ENCODE measurements at regions not wholly inside any gene's neighbourhood (a gene's known extent, or its start where the extent isn't known, plus 50 kb on each side); places are given as distances from the start of the nearest gene placed in this dataset.

DNA sequence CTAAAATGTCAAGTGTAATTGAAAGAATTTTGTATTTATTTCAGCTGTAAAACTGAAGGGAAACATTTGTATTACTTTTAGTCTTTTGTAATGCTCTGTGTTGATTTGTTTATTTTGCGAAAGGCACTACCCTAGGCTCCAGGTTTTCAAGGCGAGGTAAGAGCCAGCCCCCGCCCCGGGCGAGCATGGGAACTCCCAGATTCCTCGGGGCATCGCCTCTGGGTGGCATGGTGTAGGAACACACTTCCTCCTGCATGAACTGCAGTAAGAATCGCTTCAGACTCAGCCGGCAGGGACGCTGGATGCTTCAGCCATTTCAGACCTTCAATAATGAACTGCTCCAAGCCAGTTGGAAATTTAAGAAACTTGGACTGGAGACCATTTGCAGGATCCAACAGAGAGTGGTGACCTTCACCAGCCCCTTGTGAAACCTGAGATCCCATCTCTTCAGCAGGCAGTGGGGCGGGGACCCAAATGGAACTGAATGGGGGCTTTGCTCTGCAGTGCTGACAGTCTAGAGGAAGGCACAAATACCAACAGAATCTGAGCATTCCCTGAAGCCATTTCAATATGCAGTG, 544.3 kb upstream of the MGMT start:
- TF ChIP-seq, protein P1, sequence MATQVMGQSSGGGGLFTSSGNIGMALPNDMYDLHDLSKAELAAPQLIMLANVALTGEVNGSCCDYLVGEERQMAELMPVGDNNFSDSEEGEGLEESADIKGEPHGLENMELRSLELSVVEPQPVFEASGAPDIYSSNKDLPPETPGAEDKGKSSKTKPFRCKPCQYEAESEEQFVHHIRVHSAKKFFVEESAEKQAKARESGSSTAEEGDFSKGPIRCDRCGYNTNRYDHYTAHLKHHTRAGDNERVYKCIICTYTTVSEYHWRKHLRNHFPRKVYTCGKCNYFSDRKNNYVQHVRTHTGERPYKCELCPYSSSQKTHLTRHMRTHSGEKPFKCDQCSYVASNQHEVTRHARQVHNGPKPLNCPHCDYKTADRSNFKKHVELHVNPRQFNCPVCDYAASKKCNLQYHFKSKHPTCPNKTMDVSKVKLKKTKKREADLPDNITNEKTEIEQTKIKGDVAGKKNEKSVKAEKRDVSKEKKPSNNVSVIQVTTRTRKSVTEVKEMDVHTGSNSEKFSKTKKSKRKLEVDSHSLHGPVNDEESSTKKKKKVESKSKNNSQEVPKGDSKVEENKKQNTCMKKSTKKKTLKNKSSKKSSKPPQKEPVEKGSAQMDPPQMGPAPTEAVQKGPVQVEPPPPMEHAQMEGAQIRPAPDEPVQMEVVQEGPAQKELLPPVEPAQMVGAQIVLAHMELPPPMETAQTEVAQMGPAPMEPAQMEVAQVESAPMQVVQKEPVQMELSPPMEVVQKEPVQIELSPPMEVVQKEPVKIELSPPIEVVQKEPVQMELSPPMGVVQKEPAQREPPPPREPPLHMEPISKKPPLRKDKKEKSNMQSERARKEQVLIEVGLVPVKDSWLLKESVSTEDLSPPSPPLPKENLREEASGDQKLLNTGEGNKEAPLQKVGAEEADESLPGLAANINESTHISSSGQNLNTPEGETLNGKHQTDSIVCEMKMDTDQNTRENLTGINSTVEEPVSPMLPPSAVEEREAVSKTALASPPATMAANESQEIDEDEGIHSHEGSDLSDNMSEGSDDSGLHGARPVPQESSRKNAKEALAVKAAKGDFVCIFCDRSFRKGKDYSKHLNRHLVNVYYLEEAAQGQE (IDR thresholded peaks at IDR 0.05; ENCODE audit: insufficient read depth in 1 of 2, low read depth in 2 of 2, low read length in 2 of 2), result no peak
- TF ChIP-seq SIN3A (IDR thresholded peaks at IDR 0.05; ENCODE audit: borderline replicate concordance, insufficient read depth, low read length) (no peak), FOXP2 (optimal IDR thresholded peaks at IDR 0.05; ENCODE audit: borderline replicate concordance, extremely low read depth, extremely low read length, insufficient read depth) (no peak), POLR2AphosphoS5 (IDR thresholded peaks at IDR 0.05; ENCODE audit: low read depth, low read length) (no peak), TAF1 (IDR thresholded peaks at IDR 0.05; ENCODE audit: borderline replicate concordance, insufficient read depth, low read length) (no peak)

DNA sequence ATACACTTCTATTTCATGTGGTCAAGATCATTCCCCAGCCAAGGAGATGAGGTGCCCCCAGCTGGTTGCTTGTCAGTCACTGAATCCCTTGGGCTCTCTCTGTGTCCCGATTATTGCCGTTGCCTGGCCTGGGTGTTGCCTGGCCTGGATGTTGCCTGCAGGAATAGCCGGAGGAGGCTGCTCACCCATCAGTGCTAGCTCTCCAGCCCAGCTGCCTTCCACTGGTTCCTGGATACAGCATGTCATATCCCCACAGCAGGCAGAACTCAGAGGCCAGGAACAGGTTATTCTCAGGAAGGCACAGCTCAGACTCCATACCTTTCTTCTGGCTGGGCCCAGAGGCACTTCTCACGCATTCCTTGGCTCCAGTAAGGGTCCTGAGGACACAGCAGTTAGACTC, 542.1 kb upstream of the MGMT start:
- TF ChIP-seq, protein P1 (IDR thresholded peaks at IDR 0.05; ENCODE audit: insufficient read depth in 1 of 2, low read depth in 2 of 2, low read length in 2 of 2), result no peak
- TF ChIP-seq FOXP2 (optimal IDR thresholded peaks at IDR 0.05; ENCODE audit: borderline replicate concordance, extremely low read depth, extremely low read length, insufficient read depth) (no peak), POLR2AphosphoS5 (IDR thresholded peaks at IDR 0.05; ENCODE audit: low read depth, low read length) (no peak), TAF1 (IDR thresholded peaks at IDR 0.05; ENCODE audit: borderline replicate concordance, insufficient read depth, low read length) (no peak), SIN3A (IDR thresholded peaks at IDR 0.05; ENCODE audit: borderline replicate concordance, insufficient read depth, low read length) (no peak)

DNA sequence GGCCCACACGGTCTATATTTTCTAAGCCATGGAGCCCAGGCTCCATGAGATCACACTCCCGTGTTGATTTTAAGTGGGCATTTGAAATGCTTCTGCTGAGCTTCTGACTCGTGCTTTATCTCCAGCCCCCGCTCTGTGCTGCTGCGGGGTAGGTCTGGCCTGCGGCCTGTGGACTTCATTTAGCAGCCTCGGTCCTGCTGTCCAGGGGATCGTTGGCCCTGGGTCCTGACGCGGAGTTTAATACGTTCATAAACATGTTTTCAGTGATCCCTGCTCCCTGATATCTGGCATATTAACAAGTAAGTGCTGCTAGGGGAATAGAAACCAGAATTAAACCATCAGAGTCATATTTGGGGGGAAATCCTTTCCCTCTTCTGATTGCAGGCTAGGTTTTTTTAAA, 540.3 kb upstream of the MGMT start:
- TF ChIP-seq POLR2AphosphoS5 (IDR thresholded peaks at IDR 0.05; ENCODE audit: low read depth, low read length), result no peak
- TF ChIP-seq, protein P1 (IDR thresholded peaks at IDR 0.05; ENCODE audit: insufficient read depth in 1 of 2, low read depth in 2 of 2, low read length in 2 of 2), result no peak
- no peak for TF ChIP-seq SIN3A (IDR thresholded peaks at IDR 0.05; ENCODE audit: borderline replicate concordance, insufficient read depth, low read length)

DNA sequence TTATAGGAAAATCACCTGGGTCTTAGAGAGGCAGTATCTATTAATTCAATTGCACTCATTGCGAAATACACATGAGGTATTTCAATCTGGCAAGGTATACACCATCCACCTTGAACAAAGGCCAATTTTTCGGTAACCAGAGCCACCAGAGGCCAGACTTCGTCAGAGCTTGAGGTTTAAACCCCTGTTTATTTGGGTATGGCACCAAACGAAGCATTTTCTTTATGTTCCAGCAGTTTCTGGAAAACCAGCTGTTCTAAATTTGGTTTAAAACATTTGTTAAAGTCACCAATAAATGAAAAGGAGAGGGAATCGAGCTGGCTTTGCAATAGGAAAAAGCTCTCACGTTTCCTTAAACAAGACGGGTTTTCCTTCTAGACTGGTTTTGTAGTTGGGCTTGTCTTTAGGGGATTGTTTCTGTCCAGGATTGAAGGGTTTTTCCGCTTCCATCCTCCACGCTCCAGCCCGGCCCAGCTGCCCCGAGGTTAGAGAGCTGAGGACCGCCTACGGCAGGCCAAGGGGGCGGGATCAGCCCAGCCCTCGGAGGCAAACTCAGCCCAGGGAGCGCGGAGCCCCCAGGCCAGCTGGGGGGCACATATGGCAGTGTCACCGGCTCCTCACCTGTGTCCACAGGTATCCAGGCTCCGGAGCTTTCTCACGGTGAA, 539.4 kb upstream of the MGMT start:
- TF ChIP-seq SIN3A (IDR thresholded peaks at IDR 0.05; ENCODE audit: borderline replicate concordance, insufficient read depth, low read length) (no peak), POLR2AphosphoS5 (IDR thresholded peaks at IDR 0.05; ENCODE audit: low read depth, low read length) (no peak), FOXP2 (optimal IDR thresholded peaks at IDR 0.05; ENCODE audit: borderline replicate concordance, extremely low read depth, extremely low read length, insufficient read depth) (no peak), TAF1 (IDR thresholded peaks at IDR 0.05; ENCODE audit: borderline replicate concordance, insufficient read depth, low read length) (no peak)
- TF ChIP-seq, protein P1 (IDR thresholded peaks at IDR 0.05; ENCODE audit: insufficient read depth in 1 of 2, low read depth in 2 of 2, low read length in 2 of 2), result no peak

Data from PFSK-1 (cell line).